Fibroblast of lung (primary cell): ENCODE measurements at regions not wholly inside any gene's neighbourhood (a gene's known extent, or its start where the extent isn't known, plus 50 kb on each side); places are given as distances from the start of the nearest gene placed in this dataset.

Source experiments
- DNase-seq, 2 donors: peaks; one replicate each; pipeline versions ENCODE4 v3.0.0 to v3.0.0-alpha.2; 2010; ENCODE audit warnings: low read depth in 2 of 2
- H2AFZ ChIP-seq: 2 replicates; pipeline ENCODE4 v1.5.1; 2012; ENCODE audit warnings: low read length, control low read depth, inconsistent platforms
- H3K27ac ChIP-seq: 2 replicates; pipeline ENCODE4 v1.5.1; 2011; ENCODE audit warnings: low read length, control low read depth; ENCODE audit not compliant: insufficient read depth
- H3K27me3 ChIP-seq: 2 replicates; pipeline ENCODE4 v1.5.1; 2011; ENCODE audit warnings: mild to moderate bottlenecking, low read length; ENCODE audit not compliant: control insufficient read depth, insufficient read depth
- H3K36me3 ChIP-seq: 2 replicates; pipeline ENCODE4 v1.5.1; 2011; ENCODE audit warnings: low read length; ENCODE audit not compliant: control insufficient read depth, insufficient read depth
- H3K4me1 ChIP-seq: 2 replicates; pipeline ENCODE4 v1.5.1; 2011; ENCODE audit warnings: low read length; ENCODE audit not compliant: control insufficient read depth, insufficient read depth; ENCODE audit errors: extremely low read depth
- H3K4me2 ChIP-seq: 2 replicates; pipeline ENCODE4 v1.5.1; 2011; ENCODE audit warnings: low read length, control low read depth; ENCODE audit not compliant: insufficient read depth; ENCODE audit errors: extremely low read depth
- H3K4me3 ChIP-seq, 4 experiments: fragments of 200-600 bp in 1 of 4; sonication (generic) in 1 of 4; replicated peaks in 1 of 4; 2 replicates each; pipeline ENCODE4 v1.5.1; 2011 to 2016; ENCODE audit warnings: low read length in 4 of 4, low read depth in 3 of 4, mild to moderate bottlenecking in 3 of 4, control low read depth in 2 of 4, inconsistent platforms in 1 of 4, mixed read lengths in 1 of 4; ENCODE audit not compliant: insufficient read depth in 1 of 4; ENCODE audit errors: control extremely low read depth in 1 of 4
- H3K79me2 ChIP-seq: 2 replicates; pipeline ENCODE4 v1.5.1; 2012; ENCODE audit warnings: mild to moderate bottlenecking, low read length, inconsistent platforms; ENCODE audit not compliant: control insufficient read depth, insufficient read depth
- H3K9ac ChIP-seq: 2 replicates; pipeline ENCODE4 v1.5.1; 2011; ENCODE audit warnings: mild to moderate bottlenecking, low read length, control low read depth; ENCODE audit not compliant: insufficient read depth
- H3K9me3 ChIP-seq: 2 replicates; pipeline ENCODE4 v1.5.1; 2012; ENCODE audit warnings: low read depth, low read length; ENCODE audit not compliant: control insufficient read depth, insufficient read depth
- H4K20me1 ChIP-seq: 2 replicates; pipeline ENCODE4 v1.5.1; 2011; ENCODE audit warnings: low read length; ENCODE audit not compliant: control insufficient read depth, insufficient read depth; ENCODE audit errors: extremely low read depth
- EZH2 ChIP-seq: IDR thresholded peaks from 2 replicates; pipeline ENCODE4 v1.5.1; 2012; ENCODE audit warnings: low read length, control low read depth, mild to moderate bottlenecking; ENCODE audit errors: missing control alignments
- TF ChIP-seq, protein P1 (sequence below), 2 donors: IDR thresholded peaks in 1 of 2; conservative IDR thresholded peaks in 1 of 2; 1 replicate in 1 of 2; 2 replicates in 1 of 2; pipeline ENCODE4 v1.5.1; 2011 to 2012; ENCODE audit warnings: low read length in 2 of 2, control low read depth in 1 of 2, inconsistent platforms in 1 of 2, low read depth in 1 of 2, mild to moderate bottlenecking in 1 of 2

- H2AFZ ChIP-seq = no peak overlapping the region
- no peak for DNase-seq
- no peaks in the 10 kb centered on the region for H3K36me3 ChIP-seq
- no peaks in the 10 kb centered on the region for H3K4me1 ChIP-seq
- TF ChIP-seq EZH2 = no peak
- TF ChIP-seq, protein P1, sequence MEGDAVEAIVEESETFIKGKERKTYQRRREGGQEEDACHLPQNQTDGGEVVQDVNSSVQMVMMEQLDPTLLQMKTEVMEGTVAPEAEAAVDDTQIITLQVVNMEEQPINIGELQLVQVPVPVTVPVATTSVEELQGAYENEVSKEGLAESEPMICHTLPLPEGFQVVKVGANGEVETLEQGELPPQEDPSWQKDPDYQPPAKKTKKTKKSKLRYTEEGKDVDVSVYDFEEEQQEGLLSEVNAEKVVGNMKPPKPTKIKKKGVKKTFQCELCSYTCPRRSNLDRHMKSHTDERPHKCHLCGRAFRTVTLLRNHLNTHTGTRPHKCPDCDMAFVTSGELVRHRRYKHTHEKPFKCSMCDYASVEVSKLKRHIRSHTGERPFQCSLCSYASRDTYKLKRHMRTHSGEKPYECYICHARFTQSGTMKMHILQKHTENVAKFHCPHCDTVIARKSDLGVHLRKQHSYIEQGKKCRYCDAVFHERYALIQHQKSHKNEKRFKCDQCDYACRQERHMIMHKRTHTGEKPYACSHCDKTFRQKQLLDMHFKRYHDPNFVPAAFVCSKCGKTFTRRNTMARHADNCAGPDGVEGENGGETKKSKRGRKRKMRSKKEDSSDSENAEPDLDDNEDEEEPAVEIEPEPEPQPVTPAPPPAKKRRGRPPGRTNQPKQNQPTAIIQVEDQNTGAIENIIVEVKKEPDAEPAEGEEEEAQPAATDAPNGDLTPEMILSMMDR (conservative IDR thresholded peaks at IDR 0.05 in 1 of 2, IDR thresholded peaks at IDR 0.05 in 1 of 2; ENCODE audit: low read depth in 1 of 2, low read length in 2 of 2) = no peak
- no peaks in the 10 kb centered on the region for H3K27me3 ChIP-seq
- no peaks in the 10 kb centered on the region for H3K79me2 ChIP-seq
- no peak overlapping the region for H3K27ac ChIP-seq
- no peak overlapping the region for H3K4me2 ChIP-seq
- no peaks in the 10 kb centered on the region for H3K9me3 ChIP-seq
- H3K4me3 ChIP-seq = no peak overlapping the region
- no peak overlapping the region for H3K9ac ChIP-seq
- no peaks in the 10 kb centered on the region for H4K20me1 ChIP-seq
Measured at GRCh38 chr3:101149707-101150106, 156.5 kb upstream of the ABI3BP start.

GRCh38 chr3:101149251-101149650 is 156.0 kb upstream of the ABI3BP start:
- Histone ChIP-seq H3K4me2 (no peak overlapping the region), H3K4me1 (no peaks in the 10 kb centered on the region), H3K4me3 (no peak overlapping the region), H3K9ac (no peak overlapping the region), H3K27me3 (no peaks in the 10 kb centered on the region), H3K9me3 (no peaks in the 10 kb centered on the region), H4K20me1 (no peaks in the 10 kb centered on the region), H3K27ac (no peak overlapping the region), H2AFZ (no peak overlapping the region), H3K36me3 (no peaks in the 10 kb centered on the region), H3K79me2 (no peaks in the 10 kb centered on the region)
- no peak for TF ChIP-seq EZH2
- TF ChIP-seq, protein P1 (conservative IDR thresholded peaks at IDR 0.05 in 1 of 2, IDR thresholded peaks at IDR 0.05 in 1 of 2; ENCODE audit: low read depth in 1 of 2, low read length in 2 of 2) = no peak
- DNase-seq = no peak

DNA sequence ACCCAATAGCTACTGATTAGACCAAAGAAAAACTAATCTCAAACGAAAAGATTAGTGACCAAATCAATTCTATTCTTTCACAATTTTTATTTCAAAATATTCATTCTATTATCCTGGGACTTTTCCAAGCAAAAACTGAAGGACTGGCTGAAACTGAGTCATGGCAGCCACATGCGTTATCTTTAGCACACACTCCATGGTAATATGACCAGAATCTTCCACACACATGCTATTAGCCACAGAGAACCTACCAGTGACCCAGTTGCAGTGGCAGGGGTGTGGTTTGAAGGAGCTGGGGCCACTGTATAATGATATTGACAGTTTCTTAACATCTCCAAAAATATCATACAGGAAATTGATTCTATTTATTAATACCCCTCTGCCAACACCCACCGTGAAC is 154.8 kb upstream of the ABI3BP start:
- TF ChIP-seq, protein P1 (conservative IDR thresholded peaks at IDR 0.05 in 1 of 2, IDR thresholded peaks at IDR 0.05 in 1 of 2; ENCODE audit: low read depth in 1 of 2, low read length in 2 of 2) = no peak
- no peak for TF ChIP-seq EZH2
- no peak overlapping the region for H3K9ac ChIP-seq
- no peak overlapping the region for H2AFZ ChIP-seq
- no peaks in the 10 kb centered on the region for H3K79me2 ChIP-seq
- DNase-seq = no peak
- H3K27me3 ChIP-seq = no peaks in the 10 kb centered on the region
- no peaks in the 10 kb centered on the region for H3K36me3 ChIP-seq
- H3K4me3 ChIP-seq = no peak overlapping the region
- H3K27ac ChIP-seq = no peak overlapping the region
- H3K4me1 ChIP-seq = no peaks in the 10 kb centered on the region
- H3K9me3 ChIP-seq = no peaks in the 10 kb centered on the region
- H3K4me2 ChIP-seq = no peak overlapping the region
- no peaks in the 10 kb centered on the region for H4K20me1 ChIP-seq
